Panc1 (cell line): ENCODE measurements at regions not wholly inside any gene's neighbourhood (a gene's known extent, or its start where the extent isn't known, plus 50 kb on each side); places are given as distances from the start of the nearest gene placed in this dataset.

Experiments
- ATAC-seq: fragments of 200-7000 bp; cut with Tn5 transposase; 2 replicates; pipeline ENCODE4 v1.9.1; 2020; ENCODE audit warnings: mild to moderate bottlenecking, moderate library complexity
- BruUV-seq: library from RNA; stranded (reverse); fragments of 400-500 nt; replicated peaks from 2 replicates; lab custom pipeline; 2021; lab: Mats Ljungman, UMichigan
- CTCF ChIA-PET: fragments of 300-600 bp; sonication (Branson Sonifier 250); formaldehyde crosslinking; loops from one replicate; lab custom pipeline; 2022; ENCODE audit warnings: antibody characterized with exemption; lab: Charles Lee
- POLR2A ChIA-PET: fragments of 300-600 bp; sonication (Branson Sonifier 250); formaldehyde crosslinking; loops from one replicate; lab custom pipeline; 2022; ENCODE audit warnings: antibody characterized with exemption; lab: Charles Lee
- DNase-seq: peaks from one replicate; pipeline ENCODE4 v3.0.0-alpha.2; 2010; ENCODE audit warnings: low read depth, low spot score
- H3K27ac ChIP-seq: 2 replicates; pipeline ENCODE4 v1.5.1; 2011; ENCODE audit warnings: mild to moderate bottlenecking, low read length, inconsistent platforms
- H3K27me3 ChIP-seq: fragments of 200-500 bp; sonication (Bioruptor generic); 2 replicates; pipeline ENCODE4 v1.6.0; 2014; ENCODE audit warnings: low read length, inconsistent platforms; ENCODE audit not compliant: control insufficient read depth, insufficient read depth
- H3K36me3 ChIP-seq: fragments of 200-500 bp; sonication (Bioruptor generic); 2 replicates; pipeline ENCODE4 v1.5.1; 2014; ENCODE audit warnings: inconsistent platforms, mild to moderate bottlenecking, low read length, moderate library complexity; ENCODE audit not compliant: control insufficient read depth, insufficient read depth
- H3K4me1 ChIP-seq: 2 replicates; pipeline ENCODE4 v1.5.1; 2011; ENCODE audit warnings: inconsistent platforms, mild to moderate bottlenecking, low read length, moderate library complexity; ENCODE audit not compliant: control insufficient read depth, insufficient read depth
- H3K4me3 ChIP-seq, 2 experiments: 2 replicates each; pipeline ENCODE4 v1.5.1; 2011 to 2012; ENCODE audit warnings: low read depth in 2 of 2, low read length in 2 of 2, mild to moderate bottlenecking in 2 of 2, inconsistent platforms in 1 of 2, moderate library complexity in 1 of 2
- H3K9me3 ChIP-seq: fragments of 200-500 bp; sonication (Bioruptor generic); 2 replicates; pipeline ENCODE4 v1.5.1; 2014; ENCODE audit warnings: low read depth, mild to moderate bottlenecking, inconsistent platforms, low read length, moderate library complexity; ENCODE audit not compliant: control insufficient read depth, insufficient read depth
- CTCF ChIP-seq: fragments of 450-650 bp; IDR thresholded peaks from 2 replicates; pipeline ENCODE4 v1.5.1; 2017; ENCODE audit warnings: mild to moderate bottlenecking
- POLR2AphosphoS5 ChIP-seq: IDR thresholded peaks from 2 replicates; pipeline ENCODE4 v1.6.1; 2012; ENCODE audit warnings: mild to moderate bottlenecking, low read depth, low read length, moderate library complexity
- SIN3A ChIP-seq: IDR thresholded peaks from 2 replicates; pipeline ENCODE4 v1.6.1; 2012; ENCODE audit warnings: low read depth, mild to moderate bottlenecking, low read length, moderate library complexity, borderline replicate concordance; ENCODE audit not compliant: insufficient read depth
- TCF7L2 ChIP-seq: IDR thresholded peaks from 2 replicates; pipeline ENCODE4 v1.6.1; 2011; ENCODE audit warnings: mild to moderate bottlenecking, low read depth, low read length, inconsistent platforms
- in situ Hi-C: cut with HindIII; loops from 2 replicates; pipeline ENCODE4 v1.10.0; 2016; ENCODE audit warnings: low sequenced_read_pairs, low pct_unique_long_range_greater_than_20kb
- intact Hi-C: fragments of 100-400 bp; cut with micrococcal nuclease; formaldehyde crosslinking; loops from one replicate; pipeline ENCODE4 v1.10.0; 2022; ENCODE audit not compliant: unreplicated experiment
- TF ChIP-seq, protein P1 (sequence below), 2 experiments: IDR thresholded peaks; 2 replicates each; pipeline ENCODE4 v1.6.1; 2011 to 2012; ENCODE audit warnings: low read depth in 2 of 2, control low read depth in 1 of 2, low read length in 1 of 2, mild to moderate bottlenecking in 1 of 2, moderate library complexity in 1 of 2; ENCODE audit not compliant: insufficient read depth in 1 of 2

DNA sequence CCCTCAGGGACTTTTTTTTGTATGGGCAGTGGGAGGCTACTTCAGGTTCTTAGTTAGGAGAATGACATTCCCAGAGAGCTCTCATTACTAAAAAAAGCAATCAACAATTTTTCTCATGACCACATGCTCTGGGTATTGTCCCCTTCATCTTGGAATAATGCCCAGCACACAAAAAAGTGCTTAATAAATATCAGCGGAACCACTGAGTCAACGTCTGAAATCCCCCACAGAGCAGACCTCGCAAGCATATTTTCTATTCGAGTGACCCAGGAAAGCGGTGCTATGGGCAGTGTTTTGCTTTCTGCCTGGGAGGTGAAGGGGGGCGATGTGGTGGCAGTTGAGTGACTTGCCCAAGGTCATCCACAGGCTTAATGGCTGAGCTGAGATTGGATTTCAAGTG, 493.4 kb upstream of the ZMIZ1 start:
- H3K27me3 ChIP-seq: no peaks in the 10 kb centered on the region
- no peaks in the 10 kb centered on the region for H3K36me3 ChIP-seq
- DNase-seq: no peak
- ChIA-PET POLR2A (interaction anchor here (0.6 kb wide), 1 partner anchor 286 kb away, joined by 3 read pairs; no protein-coding TSS in a partner anchor), CTCF (no interaction called here)
- no peak overlapping the region for H3K4me3 ChIP-seq
- TF ChIP-seq SIN3A (no peak), TCF7L2 (no peak), CTCF (no peak), POLR2AphosphoS5 (no peak)
- TF ChIP-seq, protein P1, sequence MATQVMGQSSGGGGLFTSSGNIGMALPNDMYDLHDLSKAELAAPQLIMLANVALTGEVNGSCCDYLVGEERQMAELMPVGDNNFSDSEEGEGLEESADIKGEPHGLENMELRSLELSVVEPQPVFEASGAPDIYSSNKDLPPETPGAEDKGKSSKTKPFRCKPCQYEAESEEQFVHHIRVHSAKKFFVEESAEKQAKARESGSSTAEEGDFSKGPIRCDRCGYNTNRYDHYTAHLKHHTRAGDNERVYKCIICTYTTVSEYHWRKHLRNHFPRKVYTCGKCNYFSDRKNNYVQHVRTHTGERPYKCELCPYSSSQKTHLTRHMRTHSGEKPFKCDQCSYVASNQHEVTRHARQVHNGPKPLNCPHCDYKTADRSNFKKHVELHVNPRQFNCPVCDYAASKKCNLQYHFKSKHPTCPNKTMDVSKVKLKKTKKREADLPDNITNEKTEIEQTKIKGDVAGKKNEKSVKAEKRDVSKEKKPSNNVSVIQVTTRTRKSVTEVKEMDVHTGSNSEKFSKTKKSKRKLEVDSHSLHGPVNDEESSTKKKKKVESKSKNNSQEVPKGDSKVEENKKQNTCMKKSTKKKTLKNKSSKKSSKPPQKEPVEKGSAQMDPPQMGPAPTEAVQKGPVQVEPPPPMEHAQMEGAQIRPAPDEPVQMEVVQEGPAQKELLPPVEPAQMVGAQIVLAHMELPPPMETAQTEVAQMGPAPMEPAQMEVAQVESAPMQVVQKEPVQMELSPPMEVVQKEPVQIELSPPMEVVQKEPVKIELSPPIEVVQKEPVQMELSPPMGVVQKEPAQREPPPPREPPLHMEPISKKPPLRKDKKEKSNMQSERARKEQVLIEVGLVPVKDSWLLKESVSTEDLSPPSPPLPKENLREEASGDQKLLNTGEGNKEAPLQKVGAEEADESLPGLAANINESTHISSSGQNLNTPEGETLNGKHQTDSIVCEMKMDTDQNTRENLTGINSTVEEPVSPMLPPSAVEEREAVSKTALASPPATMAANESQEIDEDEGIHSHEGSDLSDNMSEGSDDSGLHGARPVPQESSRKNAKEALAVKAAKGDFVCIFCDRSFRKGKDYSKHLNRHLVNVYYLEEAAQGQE (IDR thresholded peaks at IDR 0.05; ENCODE audit: insufficient read depth in 1 of 2, low read depth in 2 of 2, low read length in 1 of 2): no peak
- BruUV-seq: no TSS peak
- intact Hi-C loops: no loop called here
- no peaks in the 10 kb centered on the region for H3K9me3 ChIP-seq
- in situ Hi-C loops: no loop called here
- no peak for ATAC-seq
- H3K27ac ChIP-seq: no peak overlapping the region
- H3K4me1 ChIP-seq: no peaks in the 10 kb centered on the region

DNA sequence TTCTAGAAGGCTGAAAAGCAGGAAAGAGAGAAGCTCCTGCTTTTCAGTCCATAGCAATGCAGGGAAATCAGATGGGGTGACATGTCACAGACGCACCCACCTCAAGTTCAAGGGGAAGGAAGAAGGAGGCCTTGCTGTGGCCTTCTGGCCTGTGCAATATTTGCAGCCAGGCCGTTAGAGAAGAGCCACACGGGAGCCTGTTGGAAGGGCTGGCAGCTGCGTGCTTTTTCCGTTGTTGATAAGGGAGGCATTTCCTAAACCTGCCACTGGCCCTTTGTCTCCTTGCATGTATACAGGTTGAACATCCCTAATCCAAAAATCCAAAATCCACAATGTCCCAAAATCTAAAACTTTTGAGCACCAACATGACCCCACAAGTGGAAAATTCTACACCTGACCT, 492.5 kb upstream of the ZMIZ1 start:
- ATAC-seq (no peak), DNase-seq (no peak)
- Histone ChIP-seq H3K4me3 (no peak overlapping the region), H3K27ac (no peak overlapping the region), H3K9me3 (no peaks in the 10 kb centered on the region), H3K36me3 (no peaks in the 10 kb centered on the region), H3K4me1 (no peaks in the 10 kb centered on the region), H3K27me3 (peaks cover 3% of the 10 kb centered on the region; the same call in 1 of the 2 replicates)
- BruUV-seq: no TSS peak
- POLR2A ChIA-PET: no interaction called here
- no peak for TF ChIP-seq CTCF
- TF ChIP-seq TCF7L2: no peak
- TF ChIP-seq, protein P1 (IDR thresholded peaks at IDR 0.05; ENCODE audit: insufficient read depth in 1 of 2, low read depth in 2 of 2, low read length in 1 of 2): no peak
- TF ChIP-seq POLR2AphosphoS5: no peak
- TF ChIP-seq SIN3A: no peak
- in situ Hi-C loops: no loop called here
- CTCF ChIA-PET: no interaction called here
- intact Hi-C loops: no loop called here
